Caco-2 (cell line): ENCODE measurements at regions not wholly inside any gene's neighbourhood (a gene's known extent, or its start where the extent isn't known, plus 50 kb on each side); places are given as distances from the start of the nearest gene placed in this dataset.

Source experiments
- BruUV-seq: library from RNA; stranded (reverse); fragments of 400-500 nt; replicated peaks from 2 replicates; lab custom pipeline; 2021; lab: Mats Ljungman, UMichigan
- CTCF ChIA-PET: fragments of 300-600 bp; sonication (Branson Sonifier 250); formaldehyde crosslinking; loops from one replicate; lab custom pipeline; 2022; ENCODE audit warnings: antibody characterized with exemption; lab: Charles Lee
- POLR2A ChIA-PET: fragments of 300-600 bp; sonication (Branson Sonifier 250); formaldehyde crosslinking; loops from one replicate; lab custom pipeline; 2022; ENCODE audit warnings: antibody characterized with exemption; lab: Charles Lee
- DNase-seq, 2 experiments: peaks; one replicate each; pipeline versions ENCODE4 v3.0.0 to v3.0.0-alpha.2; 2020 to 2022
- H3K27me3 ChIP-seq: replicated peaks from 2 replicates; pipeline ENCODE4 v1.6.0; 2011; ENCODE audit warnings: low read length; ENCODE audit not compliant: control insufficient read depth, insufficient read depth
- H3K36me3 ChIP-seq: 2 replicates; pipeline ENCODE4 v1.5.1; 2011; ENCODE audit warnings: low read length; ENCODE audit not compliant: control insufficient read depth, insufficient read depth
- H3K4me1 ChIP-seq: fragments of 250-450 bp; sonication (Bioruptor Pico); 2 replicates; pipeline ENCODE4 v1.5.1; 2020; ENCODE audit warnings: mild to moderate bottlenecking
- H3K4me3 ChIP-seq: 2 replicates; pipeline ENCODE4 v1.5.1; 2011; ENCODE audit warnings: low read depth, mild to moderate bottlenecking, control low read depth, low read length
- H3K9me3 ChIP-seq: fragments of 250-450 bp; sonication (Bioruptor Pico); 2 replicates; pipeline ENCODE4 v1.5.1; 2020; ENCODE audit warnings: mild to moderate bottlenecking, moderate library complexity
- H3K27ac Mint-ChIP-seq: one replicate; pipeline ENCODE4 v1.8.0; 2022; ENCODE audit warnings: mixed read lengths; ENCODE audit not compliant: unreplicated experiment
- H3K27me3 Mint-ChIP-seq: one replicate; pipeline ENCODE4 v1.8.0; 2022; ENCODE audit warnings: mixed read lengths; ENCODE audit not compliant: insufficient read depth, unreplicated experiment
- H3K36me3 Mint-ChIP-seq: one replicate; pipeline ENCODE4 v1.8.0; 2022; ENCODE audit warnings: mild to moderate bottlenecking, mixed read lengths; ENCODE audit not compliant: insufficient read depth, unreplicated experiment
- H3K4me1 Mint-ChIP-seq: one replicate; pipeline ENCODE4 v1.8.0; 2022; ENCODE audit warnings: low read depth, mixed read lengths; ENCODE audit not compliant: unreplicated experiment
- H3K4me3 Mint-ChIP-seq: one replicate; pipeline ENCODE4 v1.8.0; 2022; ENCODE audit warnings: mild to moderate bottlenecking, moderate library complexity, mixed read lengths; ENCODE audit not compliant: unreplicated experiment
- H3K9me3 Mint-ChIP-seq: one replicate; pipeline ENCODE4 v1.8.0; 2022; ENCODE audit warnings: mixed read lengths; ENCODE audit not compliant: unreplicated experiment
- CTCF ChIP-seq, 2 experiments: fragments of 200-600 bp in 1 of 2; IDR thresholded peaks; 1 replicate in 1 of 2; 2 replicates in 1 of 2; pipeline versions ENCODE4 v1.5.1 to v1.8.0; 2011 to 2022; ENCODE audit warnings: antibody characterized with exemption in 1 of 2, control low read depth in 1 of 2, inconsistent platforms in 1 of 2, low read depth in 1 of 2, low read length in 1 of 2, mild to moderate bottlenecking in 1 of 2, moderate library complexity in 1 of 2; ENCODE audit not compliant: insufficient read depth in 1 of 2, severe bottlenecking in 1 of 2, unreplicated experiment in 1 of 2
- intact Hi-C: fragments of 100-400 bp; cut with micrococcal nuclease; formaldehyde crosslinking; loops from one replicate; pipeline ENCODE4 v1.10.0; 2022; ENCODE audit not compliant: unreplicated experiment

- H3K4me3 Mint-ChIP-seq = no peak overlapping the region
- no peaks in the 10 kb centered on the region for H3K36me3 ChIP-seq
- no peak for TF ChIP-seq CTCF (IDR thresholded peaks at IDR 0.05; ENCODE audit: insufficient read depth in 1 of 2, low read depth in 1 of 2, low read length in 1 of 2, severe bottlenecking in 1 of 2, unreplicated experiment in 1 of 2)
- H3K4me1 Mint-ChIP-seq = peaks cover 26% of the 10 kb centered on the region
- H3K4me1 ChIP-seq = peaks cover 27% of the 10 kb centered on the region
- DNase-seq = no peak
- H3K9me3 ChIP-seq = no peaks in the 10 kb centered on the region
- POLR2A ChIA-PET = no interaction called here
- CTCF ChIA-PET = no interaction called here
- no peak overlapping the region for H3K4me3 ChIP-seq
- BruUV-seq = no TSS peak
- H3K27ac Mint-ChIP-seq = peak overlapping the region; percentile 6
- intact Hi-C loops = no loop called here
- no peaks in the 10 kb centered on the region for H3K27me3 Mint-ChIP-seq
- H3K27me3 ChIP-seq = no peaks in the 10 kb centered on the region
- H3K9me3 Mint-ChIP-seq = no peaks in the 10 kb centered on the region
- no peaks in the 10 kb centered on the region for H3K36me3 Mint-ChIP-seq
Observed at GRCh38 chr6:56796196-56796532, 153.5 kb upstream of the DST start.

- Mint-ChIP-seq H3K36me3 (no peaks in the 10 kb centered on the region), H3K4me1 (peaks cover 31% of the 10 kb centered on the region), H3K4me3 (no peak overlapping the region), H3K27me3 (no peaks in the 10 kb centered on the region), H3K27ac (peak overlapping the region; percentile 58), H3K9me3 (no peaks in the 10 kb centered on the region)
- Histone ChIP-seq H3K27me3 (no peaks in the 10 kb centered on the region), H3K4me3 (no peak overlapping the region), H3K36me3 (no peaks in the 10 kb centered on the region), H3K9me3 (no peaks in the 10 kb centered on the region), H3K4me1 (peaks cover 27% of the 10 kb centered on the region)
- ChIA-PET CTCF (no interaction called here), POLR2A (no interaction called here)
- intact Hi-C loops = no loop called here
- TF ChIP-seq CTCF (IDR thresholded peaks at IDR 0.05; ENCODE audit: insufficient read depth in 1 of 2, low read depth in 1 of 2, low read length in 1 of 2, severe bottlenecking in 1 of 2, unreplicated experiment in 1 of 2) = no peak
- DNase-seq = no peak
- BruUV-seq = no TSS peak
Observed at GRCh38 chr6:56795466-56796195, 152.9 kb upstream of the DST start.

GRCh38 chr6:56794421-56794820 is 151.7 kb upstream of the DST start:
- no TSS peak for BruUV-seq
- H3K4me1 Mint-ChIP-seq = peaks cover 33% of the 10 kb centered on the region
- TF ChIP-seq CTCF (IDR thresholded peaks at IDR 0.05; ENCODE audit: insufficient read depth in 1 of 2, low read depth in 1 of 2, low read length in 1 of 2, severe bottlenecking in 1 of 2, unreplicated experiment in 1 of 2) = no peak
- no peaks in the 10 kb centered on the region for H3K27me3 Mint-ChIP-seq
- H3K9me3 Mint-ChIP-seq = no peaks in the 10 kb centered on the region
- H3K36me3 ChIP-seq = no peaks in the 10 kb centered on the region
- no peaks in the 10 kb centered on the region for H3K36me3 Mint-ChIP-seq
- no peak overlapping the region for H3K27ac Mint-ChIP-seq
- no peak overlapping the region for H3K4me3 ChIP-seq
- H3K4me1 ChIP-seq = peaks cover 27% of the 10 kb centered on the region
- no peak overlapping the region for H3K4me3 Mint-ChIP-seq
- H3K9me3 ChIP-seq = no peaks in the 10 kb centered on the region
- no peaks in the 10 kb centered on the region for H3K27me3 ChIP-seq
- ChIA-PET POLR2A (no interaction called here), CTCF (no interaction called here)
- no peak for DNase-seq
- intact Hi-C loops = no loop called here
